HG03378 (cell line): ENCODE measurements at regions not wholly inside any gene's neighbourhood (a gene's known extent, or its start where the extent isn't known, plus 50 kb on each side); places are given as distances from the start of the nearest gene placed in this dataset.

Experiments
- ATAC-seq: cut with Tn5 transposase; IDR thresholded peaks from one replicate; pipeline ENCODE4 v1.9.1; 2021; ENCODE audit warnings: mild to moderate bottlenecking, moderate library complexity; ENCODE audit not compliant: unreplicated experiment

GRCh38 chr2:215749092-215749957, 264.0 kb downstream of the MREG start:
- no peak for ATAC-seq

GRCh38 chr2:215748446-215748845, 264.9 kb downstream of the MREG start:
- no peak for ATAC-seq

GRCh38 chr2:215746887-215747615, 266.3 kb downstream of the MREG start:
- no peak for ATAC-seq

GRCh38 chr2:215746226-215746886, 267.0 kb downstream of the MREG start:
- ATAC-seq, result no peak

GRCh38 chr2:215745331-215745730, 268.0 kb downstream of the MREG start:
- ATAC-seq, result no peak

- ATAC-seq, result no peak
These were observed 268.8 kb downstream of the MREG start for GRCh38 chr2:215744514-215744913.

- ATAC-seq, result no peak
These were observed 270.3 kb downstream of the MREG start for GRCh38 chr2:215743066-215743465.

- ATAC-seq, result no peak
These were observed 271.3 kb downstream of the MREG start for GRCh38 chr2:215742021-215742420.

- no peak for ATAC-seq
These were observed 273.3 kb downstream of the MREG start for GRCh38 chr2:215740071-215740470.

GRCh38 chr2:215738351-215738750, 275.0 kb downstream of the MREG start:
- no peak for ATAC-seq

GRCh38 chr2:215737477-215737876, 275.9 kb downstream of the MREG start:
- no peak for ATAC-seq

GRCh38 chr2:215736653-215737290, 276.6 kb downstream of the MREG start:
- no peak for ATAC-seq

GRCh38 chr2:215731108-215731658, 282.2 kb downstream of the MREG start:
- ATAC-seq, result no peak

- ATAC-seq, result no peak
These were observed 283.2 kb downstream of the MREG start for GRCh38 chr2:215729985-215730620.

GRCh38 chr2:215728504-215729065, 284.8 kb downstream of the MREG start:
- peak; percentile 77 for ATAC-seq

- ATAC-seq, result peak; percentile 21
These were observed 285.5 kb downstream of the MREG start for GRCh38 chr2:215727507-215728503.

- ATAC-seq, result no peak
These were observed 287.3 kb downstream of the MREG start for GRCh38 chr2:215726070-215726469.

- ATAC-seq, result peak; percentile 37
These were observed 288.3 kb upstream of the FN1 start for GRCh38 chr2:215724146-215724545.

GRCh38 chr2:215723631-215724011, 287.8 kb upstream of the FN1 start:
- no peak for ATAC-seq
